Fibroblast of mammary gland (primary cell): ENCODE measurements at regions not wholly inside any gene's neighbourhood (a gene's known extent, or its start where the extent isn't known, plus 50 kb on each side); places are given as distances from the start of the nearest gene placed in this dataset.

Experiments used
- DNase-seq: peaks from one replicate; pipeline ENCODE4 v3.0.0-alpha.2; 2010; ENCODE audit warnings: low read depth
- H3K4me3 ChIP-seq: 2 replicates; pipeline ENCODE4 v1.5.1; 2011; ENCODE audit warnings: low read depth, mild to moderate bottlenecking, low read length, moderate library complexity; ENCODE audit not compliant: control insufficient read depth
- CTCF ChIP-seq: conservative IDR thresholded peaks from 2 replicates; pipeline ENCODE4 v1.5.1; 2011; ENCODE audit warnings: low read depth, low read length, inconsistent platforms; ENCODE audit not compliant: control insufficient read depth, insufficient read depth

DNA sequence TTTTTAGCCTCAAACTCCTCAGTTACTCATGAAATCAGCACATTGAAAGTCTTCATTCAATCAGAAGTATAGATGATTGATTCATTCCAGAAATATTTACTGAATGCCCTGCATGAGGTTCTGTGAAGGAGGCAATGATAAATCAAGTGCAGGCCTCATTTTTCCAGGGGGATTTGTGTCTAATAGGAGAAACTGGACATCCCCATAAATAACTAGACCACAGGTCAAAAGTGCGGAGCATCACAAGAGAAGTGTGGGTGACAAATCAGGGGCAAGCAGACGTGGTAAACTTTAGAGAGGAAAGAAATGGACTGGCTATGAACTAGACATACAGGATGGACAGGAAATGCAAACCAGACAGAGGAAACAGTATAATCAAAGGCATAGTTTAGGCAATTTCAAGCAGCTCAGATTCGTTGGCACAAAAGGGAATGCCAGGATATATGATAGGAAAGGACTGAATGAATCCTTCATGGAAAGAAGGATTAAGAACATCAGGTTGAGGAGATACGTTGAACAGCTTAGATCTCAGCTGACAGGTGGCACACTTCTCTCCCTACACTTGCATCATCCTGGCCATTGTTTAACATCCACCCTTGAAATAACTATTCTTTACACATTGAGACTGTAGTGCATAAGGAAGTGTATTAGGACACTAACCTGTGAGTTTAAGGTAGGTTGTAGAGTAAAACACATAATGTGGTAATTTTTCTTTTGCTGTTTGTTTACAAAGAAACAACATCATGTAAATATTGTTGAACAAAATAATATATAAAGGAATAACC lies 69.6 kb upstream of the RASGEF1B start:
- TF ChIP-seq CTCF = no peak
- no peak overlapping the region for H3K4me3 ChIP-seq
- DNase-seq = no peak

GRCh38 chr4:81538716-81539427 lies 67.2 kb upstream of the RASGEF1B start:
- DNase-seq = no peak
- H3K4me3 ChIP-seq = no peak overlapping the region
- no peak for TF ChIP-seq CTCF

GRCh38 chr4:81531410-81531809 lies 59.7 kb upstream of the RASGEF1B start:
- TF ChIP-seq CTCF = no peak
- H3K4me3 ChIP-seq = no peak overlapping the region
- DNase-seq = no peak

- no peak for DNase-seq
- no peak overlapping the region for H3K4me3 ChIP-seq
- TF ChIP-seq CTCF = no peak
These were observed 57.3 kb upstream of the RASGEF1B start for GRCh38 chr4:81528979-81529378.

GRCh38 chr4:81528200-81528599 lies 56.5 kb upstream of the RASGEF1B start:
- no peak for DNase-seq

GRCh38 chr4:81527709-81528108 lies 56.0 kb upstream of the RASGEF1B start:
- DNase-seq = no peak
- TF ChIP-seq CTCF = no peak
- no peak overlapping the region for H3K4me3 ChIP-seq

More at GRCh38 chr4:81528200-81528599, 56.5 kb upstream of the RASGEF1B start:
- H3K4me3 ChIP-seq = no peak overlapping the region
- no peak for TF ChIP-seq CTCF

DNA sequence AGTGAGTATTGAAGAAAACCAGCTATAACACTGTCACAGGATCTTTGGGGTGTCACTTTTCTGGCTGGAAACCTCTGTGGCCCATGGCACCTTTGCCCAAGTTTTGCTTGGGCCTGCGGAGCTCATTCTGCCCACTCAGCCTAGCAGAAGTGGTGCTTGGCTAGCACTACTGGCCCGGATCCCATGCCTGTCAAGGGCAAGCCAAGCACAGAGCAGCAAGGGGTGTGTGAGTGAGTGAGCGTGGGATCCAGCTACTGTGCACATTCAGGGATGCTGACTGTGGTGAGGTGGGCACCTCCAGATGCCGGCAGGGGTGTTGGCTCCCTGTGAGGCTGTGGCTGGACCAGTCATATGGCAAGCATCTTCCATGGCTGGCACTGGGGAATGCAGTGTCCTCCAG lies 55.4 kb upstream of the RASGEF1B start:
- DNase-seq = no peak
- TF ChIP-seq CTCF = no peak
- H3K4me3 ChIP-seq = no peak overlapping the region
